GM19351 (cell line): ENCODE measurements at regions not wholly inside any gene's neighbourhood (a gene's known extent, or its start where the extent isn't known, plus 50 kb on each side); places are given as distances from the start of the nearest gene placed in this dataset.
"Not testable (repeated sequence)": the region's sequence is repeated elsewhere in the genome, so short reads cannot be mapped to it uniquely, and the experiment has no call there.

Experiments
- ATAC-seq: cut with Tn5 transposase; IDR thresholded peaks from one replicate; pipeline ENCODE4 v1.9.1; 2021; ENCODE audit warnings: mild to moderate bottlenecking, moderate library complexity; ENCODE audit not compliant: unreplicated experiment

- no peak for ATAC-seq
Observed at GRCh38 chr5:67827541-67827940, 388.0 kb upstream of the PIK3R1 start.

GRCh38 chr5:67824852-67825251 lies 390.7 kb upstream of the PIK3R1 start:
- ATAC-seq: no peak

- ATAC-seq: no peak
Observed at GRCh38 chr5:67817652-67818051, 397.9 kb upstream of the PIK3R1 start.

GRCh38 chr5:67816456-67816855 lies 399.1 kb upstream of the PIK3R1 start:
- ATAC-seq: no peak

- no peak for ATAC-seq
Observed at GRCh38 chr5:67815455-67816391, 399.8 kb upstream of the PIK3R1 start.

GRCh38 chr5:67814569-67815311 lies 400.8 kb upstream of the PIK3R1 start:
- no peak for ATAC-seq

GRCh38 chr5:67813877-67814539 lies 401.5 kb upstream of the PIK3R1 start:
- ATAC-seq: no peak

- ATAC-seq: no peak
Observed at GRCh38 chr5:67809589-67809988, 406.0 kb upstream of the PIK3R1 start.

GRCh38 chr5:67808340-67808739 lies 407.2 kb upstream of the PIK3R1 start:
- no peak for ATAC-seq

- ATAC-seq: peak; percentile 66
Observed at GRCh38 chr5:67807439-67807888, 408.1 kb upstream of the PIK3R1 start.

- no peak for ATAC-seq
Observed at GRCh38 chr5:67806654-67807438, 408.7 kb upstream of the PIK3R1 start.

- no peak for ATAC-seq
Observed at GRCh38 chr5:67805666-67806348, 409.7 kb upstream of the PIK3R1 start.

- no peak for ATAC-seq
Observed at GRCh38 chr5:67802766-67803165, 412.8 kb upstream of the PIK3R1 start.

- no peak for ATAC-seq
Observed at GRCh38 chr5:67799732-67800234, 415.8 kb upstream of the PIK3R1 start.

- ATAC-seq: not testable (repeated sequence)
Observed at GRCh38 chr5:67798470-67798869, 417.1 kb upstream of the PIK3R1 start.

GRCh38 chr5:67795781-67796477 lies 419.6 kb upstream of the PIK3R1 start:
- ATAC-seq: no peak

- ATAC-seq: no peak
Observed at GRCh38 chr5:67793966-67794365, 421.6 kb upstream of the PIK3R1 start.

GRCh38 chr5:67793418-67793817 lies 422.1 kb upstream of the PIK3R1 start:
- no peak for ATAC-seq

GRCh38 chr5:67792891-67793290 lies 422.7 kb upstream of the PIK3R1 start:
- ATAC-seq: no peak
